Lower leg skin (tissue), 3 donors: ENCODE measurements at regions not wholly inside any gene's neighbourhood (a gene's known extent, or its start where the extent isn't known, plus 50 kb on each side); places are given as distances from the start of the nearest gene placed in this dataset.

Source experiments
- POLR2A ChIP-seq, 2 donors: fragments of 450-650 bp; IDR thresholded peaks; one replicate each; pipeline ENCODE4 v1.6.1; 2016 to 2017; ENCODE audit warnings: antibody characterized with exemption in 2 of 2, mild to moderate bottlenecking in 1 of 2, moderate library complexity in 1 of 2
- TF ChIP-seq, protein P1 (sequence below), 3 donors: fragments of 450-650 bp; IDR thresholded peaks; one replicate each; pipeline ENCODE4 v1.5.1; 2016; ENCODE audit warnings: antibody characterized with exemption in 3 of 3, mild to moderate bottlenecking in 3 of 3, moderate library complexity in 2 of 3

DNA sequence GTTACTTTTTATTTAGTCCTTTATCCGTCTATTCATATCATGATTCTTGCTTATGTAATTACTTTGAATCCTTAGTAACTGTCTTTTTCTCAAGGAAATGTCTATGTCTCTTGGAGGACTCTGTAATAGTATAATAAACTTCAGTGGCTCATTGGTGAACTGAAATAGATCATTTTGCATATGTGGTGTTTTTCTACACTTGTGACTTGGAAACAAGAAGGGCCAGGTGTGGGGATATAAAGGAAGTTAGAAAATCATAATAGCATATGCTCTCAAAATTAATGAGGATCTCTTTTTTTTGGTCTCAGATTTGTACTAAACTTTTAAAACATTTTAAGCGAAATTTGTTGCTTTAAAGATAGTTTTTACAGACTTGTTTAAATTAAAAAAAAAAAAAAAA lies 453.0 kb upstream of the CDH20 start:
- TF ChIP-seq, protein P1, sequence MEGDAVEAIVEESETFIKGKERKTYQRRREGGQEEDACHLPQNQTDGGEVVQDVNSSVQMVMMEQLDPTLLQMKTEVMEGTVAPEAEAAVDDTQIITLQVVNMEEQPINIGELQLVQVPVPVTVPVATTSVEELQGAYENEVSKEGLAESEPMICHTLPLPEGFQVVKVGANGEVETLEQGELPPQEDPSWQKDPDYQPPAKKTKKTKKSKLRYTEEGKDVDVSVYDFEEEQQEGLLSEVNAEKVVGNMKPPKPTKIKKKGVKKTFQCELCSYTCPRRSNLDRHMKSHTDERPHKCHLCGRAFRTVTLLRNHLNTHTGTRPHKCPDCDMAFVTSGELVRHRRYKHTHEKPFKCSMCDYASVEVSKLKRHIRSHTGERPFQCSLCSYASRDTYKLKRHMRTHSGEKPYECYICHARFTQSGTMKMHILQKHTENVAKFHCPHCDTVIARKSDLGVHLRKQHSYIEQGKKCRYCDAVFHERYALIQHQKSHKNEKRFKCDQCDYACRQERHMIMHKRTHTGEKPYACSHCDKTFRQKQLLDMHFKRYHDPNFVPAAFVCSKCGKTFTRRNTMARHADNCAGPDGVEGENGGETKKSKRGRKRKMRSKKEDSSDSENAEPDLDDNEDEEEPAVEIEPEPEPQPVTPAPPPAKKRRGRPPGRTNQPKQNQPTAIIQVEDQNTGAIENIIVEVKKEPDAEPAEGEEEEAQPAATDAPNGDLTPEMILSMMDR (IDR thresholded peaks at IDR 0.05), result no peak
- TF ChIP-seq POLR2A (IDR thresholded peaks at IDR 0.05), result no peak
